Ascending aorta (tissue), 2 donors: ENCODE measurements at regions not wholly inside any gene's neighbourhood (a gene's known extent, or its start where the extent isn't known, plus 50 kb on each side); places are given as distances from the start of the nearest gene placed in this dataset.

Source experiments
- DNase-seq, 2 donors: peaks; one replicate each; pipeline ENCODE4 v3.0.0-alpha.2; 2019; ENCODE audit warnings: low spot score in 2 of 2
- H3K27ac ChIP-seq, 2 donors: fragments of 200-600 bp; sonication (generic); one replicate each; pipeline ENCODE4 v1.5.1; 2016 to 2017; ENCODE audit warnings: mild to moderate bottlenecking in 1 of 2
- H3K27me3 ChIP-seq: fragments of 200-600 bp; sonication (generic); one replicate; pipeline ENCODE4 v1.5.1; 2017
- H3K36me3 ChIP-seq, 2 donors: fragments of 200-600 bp; sonication (generic); one replicate each; pipeline ENCODE4 v1.5.1; 2016
- H3K4me1 ChIP-seq, 2 donors: fragments of 200-600 bp; sonication (generic); one replicate each; pipeline ENCODE4 v1.5.1; 2016 to 2017; ENCODE audit warnings: mild to moderate bottlenecking in 1 of 2
- H3K4me3 ChIP-seq, 2 donors: fragments of 200-600 bp; sonication (generic); one replicate each; pipeline ENCODE4 v1.5.1; 2016 to 2017; ENCODE audit warnings: mild to moderate bottlenecking in 1 of 2
- H3K9me3 ChIP-seq, 2 donors: fragments of 200-600 bp; sonication (generic); one replicate each; pipeline ENCODE4 v1.5.1; 2016
- CTCF ChIP-seq, 3 experiments: fragments of 200-600 bp in 2 of 3; fragments of 450-650 bp in 1 of 3; sonication (generic) in 2 of 3; IDR thresholded peaks; one replicate each; pipeline ENCODE4 v1.5.1; 2016 to 2019; ENCODE audit warnings: antibody characterized with exemption in 3 of 3, mild to moderate bottlenecking in 1 of 3, moderate library complexity in 1 of 3
- intact Hi-C: fragments of 100-400 bp; cut with DNase I; formaldehyde crosslinking; loops from one replicate; pipeline ENCODE4 v1.15.1; 2023

GRCh38 chr2:200127848-200128247, 172.5 kb downstream of the MAIP1 start:
- Histone ChIP-seq H3K27ac (no peak overlapping the region), H3K9me3 (no peaks in the 10 kb centered on the region), H3K36me3 (no peaks in the 10 kb centered on the region), H3K4me3 (no peak overlapping the region), H3K27me3 (no peaks in the 10 kb centered on the region), H3K4me1 (no peaks in the 10 kb centered on the region)
- TF ChIP-seq CTCF (IDR thresholded peaks at IDR 0.05) = no peak
- intact Hi-C loops = no loop called here
- no peak for DNase-seq

- TF ChIP-seq CTCF (IDR thresholded peaks at IDR 0.05) = no peak
- H3K36me3 ChIP-seq = no peaks in the 10 kb centered on the region
- H3K9me3 ChIP-seq = no peaks in the 10 kb centered on the region
- H3K4me3 ChIP-seq = no peak overlapping the region
- no peak overlapping the region for H3K27ac ChIP-seq
- H3K4me1 ChIP-seq = no peaks in the 10 kb centered on the region
- intact Hi-C loops = no loop called here
- no peaks in the 10 kb centered on the region for H3K27me3 ChIP-seq
- DNase-seq = no peak
Measured at GRCh38 chr2:200128296-200128695, 172.9 kb downstream of the MAIP1 start.

GRCh38 chr2:200129721-200130462, 174.5 kb downstream of the MAIP1 start:
- Histone ChIP-seq H3K36me3 (no peaks in the 10 kb centered on the region), H3K27me3 (no peaks in the 10 kb centered on the region), H3K4me3 (no peak overlapping the region), H3K27ac (no peak overlapping the region), H3K4me1 (no peaks in the 10 kb centered on the region), H3K9me3 (no peaks in the 10 kb centered on the region)
- intact Hi-C loops = no loop called here
- no peak for DNase-seq
- no peak for TF ChIP-seq CTCF (IDR thresholded peaks at IDR 0.05)

- no peaks in the 10 kb centered on the region for H3K4me1 ChIP-seq
- intact Hi-C loops = no loop called here
- no peak overlapping the region for H3K4me3 ChIP-seq
- H3K36me3 ChIP-seq = no peaks in the 10 kb centered on the region
- no peak for TF ChIP-seq CTCF (IDR thresholded peaks at IDR 0.05)
- no peak overlapping the region for H3K27ac ChIP-seq
- H3K27me3 ChIP-seq = no peaks in the 10 kb centered on the region
- H3K9me3 ChIP-seq = no peaks in the 10 kb centered on the region
- no peak for DNase-seq
Measured at GRCh38 chr2:200130762-200131166, 175.4 kb downstream of the MAIP1 start.

- no peak for TF ChIP-seq CTCF (IDR thresholded peaks at IDR 0.05)
- Histone ChIP-seq H3K36me3 (no peaks in the 10 kb centered on the region), H3K27me3 (no peaks in the 10 kb centered on the region), H3K27ac (no peak overlapping the region), H3K9me3 (no peaks in the 10 kb centered on the region), H3K4me3 (no peak overlapping the region), H3K4me1 (no peaks in the 10 kb centered on the region)
- DNase-seq = no peak
- intact Hi-C loops = no loop called here
Measured at GRCh38 chr2:200131307-200131706, 175.2 kb upstream of the SPATS2L start.

- DNase-seq = no peak
- TF ChIP-seq CTCF (IDR thresholded peaks at IDR 0.05) = no peak
- no peak overlapping the region for H3K4me3 ChIP-seq
- no peak overlapping the region for H3K27ac ChIP-seq
- H3K27me3 ChIP-seq = no peaks in the 10 kb centered on the region
- no peaks in the 10 kb centered on the region for H3K9me3 ChIP-seq
- intact Hi-C loops = no loop called here
- H3K4me1 ChIP-seq = peaks cover 0 to 5% of the 10 kb centered on the region in 2 donors
- no peaks in the 10 kb centered on the region for H3K36me3 ChIP-seq
Measured at GRCh38 chr2:200135082-200135481, 171.4 kb upstream of the SPATS2L start.
